Sigmoid colon (tissue), 4 donors: ENCODE measurements at regions not wholly inside any gene's neighbourhood (a gene's known extent, or its start where the extent isn't known, plus 50 kb on each side); places are given as distances from the start of the nearest gene placed in this dataset.

ENCODE experiments used
- CTCF ChIP-seq, 4 experiments: fragments of 450-650 bp in 3 of 4; fragments of 200-600 bp in 1 of 4; IDR thresholded peaks; one replicate each; pipeline ENCODE4 v1.5.1; 2016 to 2019; ENCODE audit warnings: antibody characterized with exemption in 4 of 4, mild to moderate bottlenecking in 3 of 4, moderate library complexity in 2 of 4
- EP300 ChIP-seq, 4 donors: sonication (generic); formaldehyde crosslinking; IDR thresholded peaks; one replicate each; pipeline ENCODE4 v1.6.1; 2017; ENCODE audit warnings: antibody characterized with exemption in 4 of 4
- POLR2A ChIP-seq, 2 donors: fragments of 450-650 bp; IDR thresholded peaks; one replicate each; pipeline ENCODE4 v1.6.1; 2016; ENCODE audit warnings: antibody characterized with exemption in 2 of 2, mild to moderate bottlenecking in 2 of 2, moderate library complexity in 2 of 2
- POLR2AphosphoS5 ChIP-seq, 4 donors: sonication (generic); formaldehyde crosslinking; IDR thresholded peaks; one replicate each; pipeline ENCODE4 v1.6.1; 2017; ENCODE audit warnings: antibody characterized with exemption in 4 of 4

DNA sequence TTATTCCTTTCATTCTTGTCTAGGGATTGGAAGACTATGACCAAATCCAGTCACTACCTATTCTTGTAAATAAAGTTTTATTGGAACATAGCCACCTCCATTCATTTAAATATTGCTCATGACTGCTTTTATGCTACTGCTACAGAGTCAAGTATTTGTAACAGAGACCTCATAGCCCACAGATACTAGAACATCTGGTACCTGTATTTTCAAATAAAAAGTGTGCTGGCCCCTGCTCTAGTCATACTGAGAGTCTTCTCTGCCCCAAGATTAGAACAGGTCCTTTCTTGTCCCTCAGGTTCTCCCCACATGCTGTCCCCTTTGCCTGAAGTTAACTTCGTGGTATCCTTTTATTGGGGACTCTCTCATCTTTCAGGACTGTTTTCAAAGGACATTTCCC lies 422.3 kb downstream of the CBLN4 start:
- TF ChIP-seq EP300 (IDR thresholded peaks at IDR 0.05), result no peak
- no peak for TF ChIP-seq CTCF (IDR thresholded peaks at IDR 0.05)
- TF ChIP-seq POLR2AphosphoS5 (IDR thresholded peaks at IDR 0.05), result no peak
- no peak for TF ChIP-seq POLR2A (IDR thresholded peaks at IDR 0.05)
